Kidney (tissue), 13 donors: ENCODE measurements at regions not wholly inside any gene's neighbourhood (a gene's known extent, or its start where the extent isn't known, plus 50 kb on each side); places are given as distances from the start of the nearest gene placed in this dataset.
A peak's percentile ranks its signal among the peaks of the same experiment; 100 is the strongest.

ENCODE experiments used
- DNase-seq, 5 donors: peaks; one replicate each; pipeline ENCODE4 v3.0.0-alpha.2; 2013 to 2020
- FAIRE-seq: peaks from 2 replicates; lab custom pipeline; 2012; peaks lifted over from hg19 to GRCh38; lab: Jason Lieb, UNC
- H3K27ac ChIP-seq, 2 donors: one replicate each; pipeline ENCODE4 v1.7.0; 2013; ENCODE audit warnings: low read depth in 2 of 2, low read length in 2 of 2, inconsistent platforms in 1 of 2
- H3K27me3 ChIP-seq: one replicate; pipeline ENCODE4 v1.7.1; 2013; ENCODE audit warnings: low read length, inconsistent platforms; ENCODE audit not compliant: control insufficient read depth, insufficient read depth
- H3K36me3 ChIP-seq, 3 donors: one replicate each; pipeline versions ENCODE4 v1.7.0 to v1.7.1; 2013; ENCODE audit warnings: low read length in 3 of 3, control low read depth in 1 of 3, inconsistent platforms in 1 of 3; ENCODE audit not compliant: insufficient read depth in 3 of 3, control insufficient read depth in 2 of 3
- H3K4me1 ChIP-seq, 3 donors: one replicate each; pipeline versions ENCODE4 v1.7.0 to v1.7.1; 2013; ENCODE audit warnings: low read length in 3 of 3, inconsistent platforms in 1 of 3, low read depth in 1 of 3; ENCODE audit not compliant: control insufficient read depth in 2 of 3, insufficient read depth in 2 of 3
- H3K4me3 ChIP-seq, 3 donors: one replicate each; pipeline versions ENCODE4 v1.7.0 to v1.8.1; 2013; ENCODE audit warnings: low read length in 3 of 3, control low read depth in 1 of 3, inconsistent platforms in 1 of 3
- H3K9ac ChIP-seq, 3 donors: one replicate each; pipeline versions ENCODE4 v1.7.0 to v1.7.1; 2013; ENCODE audit warnings: low read length in 3 of 3, control low read depth in 1 of 3, inconsistent platforms in 1 of 3
- H3K9me3 ChIP-seq, 3 donors: one replicate each; pipeline versions ENCODE4 v1.7.0 to v1.7.1; 2013; ENCODE audit warnings: low read length in 3 of 3, control low read depth in 1 of 3, inconsistent platforms in 1 of 3; ENCODE audit not compliant: control insufficient read depth in 2 of 3, insufficient read depth in 1 of 3
- CTCF ChIP-seq: IDR thresholded peaks from 3 replicates; pipeline ENCODE4 v1.5.1; 2012; ENCODE audit warnings: mild to moderate bottlenecking, moderate library complexity, borderline replicate concordance; ENCODE audit not compliant: insufficient read depth; ENCODE audit errors: extremely low read depth
- intact Hi-C: fragments of 100-400 bp; cut with DNase I; formaldehyde crosslinking; loops from one replicate; pipeline ENCODE4 v1.11.1; 2022
- donor health status: control.
- donor health status: control.
- donor health status: control.
- donor health status: control.
- donor health status: control.
- donor health status: DM: yes; HTN: yes; CAD: no.
- donor health status: Normal renal cell carcinoma (clear cell type).

- intact Hi-C loops = no loop called here
- H3K36me3 ChIP-seq = no peaks in the 10 kb centered on the region
- peaks cover 0 to 1% (median 0%) of the 10 kb centered on the region in 3 donors for H3K9me3 ChIP-seq
- DNase-seq = no peak
- H3K27me3 ChIP-seq = no peaks in the 10 kb centered on the region
- H3K4me1 ChIP-seq = peaks cover 0 to 2% (median 0%) of the 10 kb centered on the region in 3 donors
- H3K9ac ChIP-seq = no peak overlapping the region
- H3K4me3 ChIP-seq = no peak overlapping the region
- TF ChIP-seq CTCF = no peak
- FAIRE-seq = no peak
- no peak overlapping the region for H3K27ac ChIP-seq
Measured at GRCh38 chr13:99750951-99751350, 220.6 kb downstream of the ZIC5 start.

DNA sequence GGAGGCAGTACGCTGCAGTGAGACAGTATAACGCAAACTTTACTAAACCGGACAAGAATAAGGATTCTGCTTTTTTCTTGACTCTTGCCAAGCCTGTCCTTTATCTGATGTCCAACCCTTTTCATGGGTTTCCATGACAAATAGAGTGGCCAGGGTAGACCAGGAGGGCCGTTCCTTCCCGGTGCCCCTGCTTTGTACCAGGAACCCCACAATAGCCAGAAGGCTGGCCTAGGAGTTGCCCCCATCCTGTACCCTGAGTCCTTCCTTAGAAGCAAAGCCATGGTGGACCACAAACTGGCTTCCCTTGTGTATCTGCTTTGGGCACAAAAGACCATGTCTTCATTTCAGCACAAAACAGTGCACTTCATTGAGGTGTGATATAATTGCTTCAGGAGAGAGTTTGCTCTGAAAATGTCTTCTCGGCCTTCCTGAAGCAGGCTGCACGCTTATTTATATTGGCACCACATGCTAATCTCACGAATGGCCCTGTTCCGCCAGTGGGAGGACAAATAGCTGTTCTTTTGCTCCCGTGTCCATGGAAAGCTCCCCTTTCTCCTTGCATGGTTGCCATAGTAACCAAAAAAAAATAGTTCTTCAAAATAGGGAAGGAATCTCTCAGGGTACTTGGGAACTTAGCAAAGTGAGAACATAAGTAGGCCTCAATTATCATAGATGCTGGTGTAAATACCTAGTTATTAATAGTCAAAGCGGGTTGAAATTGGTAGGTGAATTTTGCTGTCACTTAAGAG lies 222.1 kb downstream of the ZIC5 start:
- H3K9me3 ChIP-seq = peaks cover 0 to 1% (median 0%) of the 10 kb centered on the region in 3 donors
- no peaks in the 10 kb centered on the region for H3K36me3 ChIP-seq
- H3K27me3 ChIP-seq = no peaks in the 10 kb centered on the region
- no peak overlapping the region for H3K9ac ChIP-seq
- TF ChIP-seq CTCF = no peak
- no peaks in the 10 kb centered on the region for H3K4me1 ChIP-seq
- no peak overlapping the region for H3K4me3 ChIP-seq
- DNase-seq (peak in 2 of 5 donors; percentile 21), FAIRE-seq (no peak)
- intact Hi-C loops = no loop called here
- H3K27ac ChIP-seq = no peak overlapping the region

DNA sequence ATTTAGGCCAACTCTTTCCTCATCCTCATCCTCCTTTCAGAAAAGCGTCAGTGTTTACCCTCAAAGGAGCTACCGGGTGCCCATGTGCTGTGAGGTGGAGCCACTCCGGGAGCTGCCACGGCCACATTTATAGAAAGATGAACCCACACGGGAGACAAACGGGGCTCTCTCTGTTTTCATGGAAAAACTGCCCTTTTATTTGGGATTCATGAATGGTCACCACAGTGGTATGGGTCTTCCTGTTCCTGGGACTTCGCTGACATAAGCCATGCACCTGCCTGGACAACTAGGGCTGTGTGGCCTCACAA lies 224.2 kb downstream of the ZIC5 start:
- Histone ChIP-seq H3K27ac (no peak overlapping the region), H3K9ac (no peak overlapping the region), H3K27me3 (no peaks in the 10 kb centered on the region), H3K36me3 (no peaks in the 10 kb centered on the region), H3K4me1 (no peaks in the 10 kb centered on the region), H3K4me3 (no peak overlapping the region), H3K9me3 (peaks cover 0 to 1% (median 0%) of the 10 kb centered on the region in 3 donors)
- no peak for TF ChIP-seq CTCF
- DNase-seq = no peak
- no peak for FAIRE-seq
- intact Hi-C loops = no loop called here
